NT2/D1 (cell line): ENCODE measurements at regions not wholly inside any gene's neighbourhood (a gene's known extent, or its start where the extent isn't known, plus 50 kb on each side); places are given as distances from the start of the nearest gene placed in this dataset.

ENCODE experiments used
- DNase-seq: peaks from one replicate; pipeline ENCODE4 v3.0.0-alpha.2; 2011; ENCODE audit warnings: low read depth, low spot score
- H3K27me3 ChIP-seq: 2 replicates; pipeline ENCODE4 v1.6.0; 2011; ENCODE audit warnings: mild to moderate bottlenecking; ENCODE audit not compliant: insufficient read length, insufficient read depth
- H3K36me3 ChIP-seq: 2 replicates; pipeline ENCODE4 v1.6.1; 2011; ENCODE audit warnings: mild to moderate bottlenecking, low read length, mixed read lengths; ENCODE audit not compliant: insufficient read depth, insufficient read length
- H3K4me1 ChIP-seq: 2 replicates; pipeline ENCODE4 v1.5.1; 2011; ENCODE audit not compliant: insufficient read depth, insufficient read length
- H3K4me3 ChIP-seq: 2 replicates; pipeline ENCODE4 v1.5.1; 2011; ENCODE audit warnings: low read depth; ENCODE audit not compliant: insufficient read length
- H3K9ac ChIP-seq: 2 replicates; pipeline ENCODE4 v1.6.0; 2011; ENCODE audit warnings: low read depth; ENCODE audit not compliant: insufficient read length
- H3K9me3 ChIP-seq: 2 replicates; pipeline ENCODE4 v1.5.1; 2011; ENCODE audit warnings: mild to moderate bottlenecking, low read length; ENCODE audit not compliant: insufficient read depth
- SUZ12 ChIP-seq: IDR thresholded peaks from 2 replicates; pipeline ENCODE4 v1.6.1; 2011; ENCODE audit not compliant: insufficient read length, insufficient read depth; ENCODE audit errors: extremely low read depth
- YY1 ChIP-seq: IDR thresholded peaks from 2 replicates; pipeline ENCODE4 v1.6.1; 2011; ENCODE audit not compliant: insufficient read length, insufficient read depth
- ZNF274 ChIP-seq: IDR thresholded peaks from 2 replicates; pipeline ENCODE4 v1.6.1; 2011; ENCODE audit warnings: mild to moderate bottlenecking, low read depth, low read length

DNA sequence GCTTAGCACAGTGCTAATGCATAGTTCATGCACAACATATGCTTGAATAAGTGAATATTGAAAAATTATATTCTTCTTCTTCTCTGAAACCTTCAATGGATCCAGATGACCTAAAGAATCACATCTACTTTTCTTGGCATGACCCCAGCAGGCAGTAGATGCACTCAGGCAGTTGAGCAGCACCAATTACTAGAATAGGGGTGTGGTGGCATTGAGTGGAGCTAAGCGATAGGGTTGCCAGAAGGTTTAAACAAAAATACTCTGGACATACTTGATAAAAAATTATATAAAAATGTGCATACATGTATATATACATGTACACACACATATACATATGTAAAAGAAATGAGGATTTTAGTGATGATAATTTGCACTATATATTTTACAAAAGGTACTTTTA is 81.8 kb downstream of the NFKBIZ start:
- TF ChIP-seq YY1 = no peak
- no peak for DNase-seq
- no peaks in the 10 kb centered on the region for H3K36me3 ChIP-seq
- H3K9me3 ChIP-seq = no peaks in the 10 kb centered on the region
- no peak overlapping the region for H3K9ac ChIP-seq
- no peak overlapping the region for H3K4me3 ChIP-seq
- H3K27me3 ChIP-seq = no peaks in the 10 kb centered on the region
- peaks cover 4% of the 10 kb centered on the region for H3K4me1 ChIP-seq

DNA sequence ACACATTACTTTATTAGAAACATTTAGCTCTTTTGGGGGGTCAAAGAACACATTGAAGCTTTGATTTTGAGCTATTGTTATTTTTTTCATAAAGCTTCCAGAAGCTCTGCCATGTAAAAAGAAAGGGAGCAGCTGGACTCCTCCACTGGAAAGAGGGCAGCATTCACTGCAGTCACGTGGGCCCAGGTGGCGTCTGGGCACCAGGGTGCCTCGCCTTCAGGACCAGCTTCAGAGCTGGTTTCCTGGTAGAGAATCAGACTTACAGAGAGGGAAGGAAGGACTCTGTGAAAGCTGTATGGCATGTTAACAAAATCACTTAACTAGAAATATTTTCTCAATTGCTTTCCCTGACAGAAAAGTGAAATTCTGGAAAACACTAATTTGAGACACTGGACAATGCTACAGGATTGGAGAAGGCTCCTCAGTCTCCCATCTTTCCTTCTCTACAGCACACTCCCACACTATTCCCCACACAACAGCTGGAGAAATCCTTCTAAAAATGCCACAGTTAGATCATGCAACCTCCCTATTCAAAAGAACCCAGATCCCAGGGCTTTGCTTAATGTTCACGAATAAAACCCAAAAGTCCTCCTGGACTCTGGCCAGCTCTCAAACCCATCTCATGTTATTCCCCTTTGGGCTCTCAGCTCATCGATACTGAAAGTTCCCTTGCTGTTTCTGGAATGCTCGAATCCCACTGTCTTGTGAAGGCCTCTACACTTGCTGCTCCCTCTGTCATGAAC is 83.2 kb downstream of the NFKBIZ start:
- Histone ChIP-seq H3K4me3 (no peak overlapping the region), H3K27me3 (no peaks in the 10 kb centered on the region), H3K9me3 (no peaks in the 10 kb centered on the region), H3K36me3 (no peaks in the 10 kb centered on the region), H3K9ac (no peak overlapping the region), H3K4me1 (no peaks in the 10 kb centered on the region)
- no peak for DNase-seq
- TF ChIP-seq YY1 (no peak), ZNF274 (no peak), SUZ12 (no peak)

DNA sequence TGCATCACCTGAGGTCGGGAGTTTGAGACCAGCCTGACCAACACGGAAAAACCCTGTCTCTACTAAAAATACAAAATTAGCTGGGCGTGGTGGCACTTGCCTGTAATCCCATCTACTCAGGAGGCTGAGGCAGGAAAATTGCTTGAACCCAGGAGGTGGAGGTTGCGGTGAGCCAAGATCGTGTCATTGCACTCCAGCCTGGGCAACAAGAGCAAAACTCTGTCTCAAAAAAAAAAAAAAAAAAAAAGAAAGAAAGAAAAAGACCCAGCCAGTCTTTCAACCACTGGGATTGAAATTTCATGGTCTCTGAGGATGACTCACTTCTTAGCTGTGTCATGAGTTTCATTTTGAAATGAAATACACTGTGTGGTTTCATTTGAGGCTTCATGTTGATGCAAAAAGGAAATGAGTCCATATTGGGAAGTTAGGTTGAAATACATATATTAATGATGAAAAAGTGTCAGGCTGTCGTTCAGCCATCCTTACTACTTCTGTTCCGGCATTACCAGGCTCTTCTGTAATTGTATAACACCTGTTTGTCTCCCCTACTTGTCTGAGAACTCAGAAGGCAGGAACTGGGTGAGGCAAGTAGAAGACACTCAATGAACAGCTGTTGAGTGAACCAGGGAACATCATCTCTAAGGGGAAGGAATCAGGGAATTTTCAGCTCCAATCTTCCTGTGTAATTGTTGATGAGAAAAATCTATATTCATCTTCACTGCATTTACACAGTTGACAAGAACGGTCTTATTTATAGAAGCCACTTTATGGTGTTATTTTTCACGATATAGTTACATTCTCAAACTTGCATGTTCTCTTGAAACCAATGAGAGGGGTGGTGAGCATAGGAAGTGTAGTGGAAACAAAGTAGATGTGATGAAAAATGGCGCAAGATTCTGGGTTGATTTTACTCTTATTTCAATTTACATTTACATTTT is 87.4 kb downstream of the NFKBIZ start:
- Histone ChIP-seq H3K27me3 (no peaks in the 10 kb centered on the region), H3K9ac (no peak overlapping the region), H3K4me1 (no peaks in the 10 kb centered on the region), H3K36me3 (no peaks in the 10 kb centered on the region), H3K4me3 (no peak overlapping the region), H3K9me3 (no peaks in the 10 kb centered on the region)
- TF ChIP-seq YY1 (no peak), SUZ12 (no peak), ZNF274 (no peak)
- DNase-seq = no peak

DNA sequence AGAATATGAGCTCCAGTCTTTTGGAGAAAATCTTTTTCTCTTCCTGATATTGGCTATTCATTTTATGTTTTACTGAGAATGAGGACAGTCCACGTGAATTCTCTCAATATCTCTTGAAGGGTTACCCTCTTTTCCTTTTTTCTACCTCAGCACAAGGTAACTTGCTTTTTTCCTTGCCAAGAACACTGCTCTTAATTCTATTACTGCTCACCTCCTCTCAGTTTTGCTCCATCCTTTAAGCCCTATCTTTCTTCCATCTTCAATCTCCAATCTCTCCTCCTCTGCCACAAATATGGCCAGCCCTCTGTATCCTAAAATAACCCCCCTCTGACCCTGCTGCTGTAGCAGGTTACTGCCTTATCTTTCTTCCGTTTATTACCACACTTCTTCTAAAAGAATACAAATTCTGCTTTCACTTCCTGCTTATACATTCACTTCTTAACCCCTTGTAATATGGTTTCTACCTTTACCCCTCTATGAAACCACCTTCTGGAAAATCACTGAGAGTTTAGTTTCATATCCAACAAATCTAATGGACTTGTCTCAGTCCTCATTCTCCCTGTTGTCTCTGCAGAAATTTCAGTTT is 89.0 kb downstream of the NFKBIZ start:
- Histone ChIP-seq H3K27me3 (no peaks in the 10 kb centered on the region), H3K9me3 (no peaks in the 10 kb centered on the region), H3K9ac (no peak overlapping the region), H3K36me3 (no peaks in the 10 kb centered on the region), H3K4me1 (no peaks in the 10 kb centered on the region), H3K4me3 (no peak overlapping the region)
- TF ChIP-seq SUZ12 (no peak), ZNF274 (no peak), YY1 (no peak)
- DNase-seq = no peak

DNA sequence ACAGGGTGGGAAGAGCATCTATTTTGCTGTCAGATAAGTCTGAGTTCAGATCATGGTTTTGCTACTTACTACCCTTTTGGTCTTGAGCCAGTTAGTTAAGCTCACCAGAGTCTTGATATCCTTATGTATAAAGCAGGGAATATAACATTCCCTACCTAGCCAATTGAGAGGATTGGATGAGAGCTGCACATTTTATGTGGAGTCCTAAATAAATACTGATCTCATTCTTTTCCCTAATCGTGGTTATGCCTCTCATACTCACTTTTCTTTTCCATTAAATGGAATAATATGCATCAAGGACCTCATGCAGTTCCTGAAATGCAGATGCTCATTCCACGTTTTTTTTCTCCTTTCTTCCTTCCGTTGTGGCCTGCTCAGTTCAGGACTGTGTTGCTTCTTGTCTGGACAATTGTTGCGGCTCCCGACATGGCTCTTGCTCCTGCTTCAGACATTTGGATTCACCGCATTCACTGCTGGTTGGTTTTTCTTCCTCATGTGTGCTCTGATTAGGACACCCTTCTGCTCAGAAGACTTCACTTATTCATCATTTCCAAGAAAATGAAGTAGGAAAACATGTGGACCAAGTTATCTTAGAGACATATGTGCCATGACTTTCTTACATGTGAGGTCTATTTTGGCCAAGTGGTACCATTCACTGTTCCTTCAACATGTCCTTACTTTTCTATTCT is 90.2 kb downstream of the NFKBIZ start:
- Histone ChIP-seq H3K9me3 (no peaks in the 10 kb centered on the region), H3K9ac (no peak overlapping the region), H3K27me3 (no peaks in the 10 kb centered on the region), H3K4me1 (no peaks in the 10 kb centered on the region), H3K4me3 (no peak overlapping the region), H3K36me3 (no peaks in the 10 kb centered on the region)
- TF ChIP-seq YY1 (no peak), SUZ12 (no peak), ZNF274 (no peak)
- DNase-seq = no peak

DNA sequence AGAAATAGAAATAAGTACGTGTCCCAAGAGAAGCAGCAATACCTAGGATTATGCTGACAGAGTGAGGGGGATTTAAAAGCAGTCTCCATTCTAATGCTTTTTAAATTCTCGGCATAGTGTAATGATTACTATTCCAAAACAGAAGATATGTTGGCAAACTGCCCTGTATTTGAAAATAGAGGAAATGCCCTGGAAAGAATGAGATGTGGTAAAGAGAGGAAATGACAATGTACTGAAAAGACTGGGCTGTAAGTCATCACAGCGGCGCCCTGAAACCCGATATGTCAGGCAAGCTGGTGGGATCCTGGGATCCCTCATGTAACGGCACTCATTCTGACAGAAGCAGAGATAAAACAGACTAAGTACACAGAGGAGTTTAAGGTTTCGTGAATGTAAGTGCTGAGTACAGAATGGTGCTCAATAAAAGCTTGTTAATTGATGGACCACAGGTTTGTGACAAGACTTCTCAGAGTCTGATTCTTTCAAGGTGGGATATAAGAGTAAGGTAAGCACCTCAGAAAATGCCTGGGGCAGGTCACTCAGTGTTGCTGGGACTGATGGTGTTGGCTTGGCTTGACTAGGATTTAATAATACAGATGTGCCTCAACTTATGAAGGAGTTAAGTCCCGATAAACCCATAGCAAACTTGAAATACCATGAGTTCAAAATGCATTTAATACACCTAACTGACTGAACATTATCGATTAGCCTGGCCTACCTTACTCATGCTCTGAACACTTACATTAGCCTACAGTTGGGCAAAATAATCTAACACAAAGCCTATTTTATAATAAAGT is 91.4 kb downstream of the NFKBIZ start:
- peak; percentile 8 for DNase-seq

More for the DNA sequence above, 91.4 kb downstream of the NFKBIZ start:
- H3K4me3 ChIP-seq = no peak overlapping the region
- TF ChIP-seq YY1 (no peak), ZNF274 (no peak), SUZ12 (no peak)
- H3K27me3 ChIP-seq = no peaks in the 10 kb centered on the region
- no peaks in the 10 kb centered on the region for H3K9me3 ChIP-seq
- no peaks in the 10 kb centered on the region for H3K36me3 ChIP-seq
- H3K9ac ChIP-seq = no peak overlapping the region
- no peaks in the 10 kb centered on the region for H3K4me1 ChIP-seq
